ENCODE measurements at regions not wholly inside any gene's neighbourhood (a gene's known extent, or its start where the extent isn't known, plus 50 kb on each side); places are given as distances from the start of the nearest gene placed in this dataset.

DNA sequence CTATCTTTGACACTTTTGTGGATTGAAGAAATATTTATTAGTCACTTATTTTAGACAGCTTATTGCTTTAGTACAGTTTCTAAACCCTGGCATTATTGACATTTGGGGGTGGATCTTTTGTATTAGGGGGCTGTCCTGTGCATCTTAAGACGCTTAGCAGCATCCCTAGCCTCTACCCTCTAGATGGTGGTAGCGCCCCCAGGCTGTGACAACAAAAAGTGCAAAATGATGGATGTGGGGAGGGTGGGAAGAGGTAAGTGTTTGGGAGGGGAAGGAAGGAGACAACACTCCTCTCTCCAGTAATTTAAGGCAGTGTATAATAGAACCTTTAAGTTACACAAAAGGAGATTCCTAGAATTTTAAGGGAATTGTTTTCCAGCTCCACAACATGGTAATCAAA, 1210.6 kb downstream of the C4orf33 start:
- H4K20me1 ChIP-seq (replicated peaks; ENCODE audit: control insufficient read depth, insufficient read depth, low read length): no peaks in the 10 kb centered on the region
- WGBS (ENCODE audit: insufficient coverage, low coverage, missing lambda C conversion rate): 0% methylated on average over 2 of the region's 2 CpGs
- ChIA-PET POLR2A (no interaction called here), CTCF (ENCODE audit: low intra/inter-chr PET ratio) (no interaction called here)
- intact Hi-C loops (cut with micrococcal nuclease) (no loop called here), in situ Hi-C loops (cut with MboI) (no loop called here)
- no peak overlapping the region for H3K9ac ChIP-seq (ENCODE audit: insufficient read depth in 1 of 2, low read depth in 2 of 2, low read length in 2 of 2)
- no peaks in the 10 kb centered on the region for H3K27me3 ChIP-seq (ENCODE audit: control insufficient read depth in 2 of 2, insufficient read depth in 2 of 2, low read length in 2 of 2)
- ATAC-seq (no peak), FAIRE-seq (no peak), DNase-seq (ENCODE audit: extremely low read depth in 1 of 4, low spot score in 3 of 4) (no peak)
- TF ChIP-seq, protein P1, sequence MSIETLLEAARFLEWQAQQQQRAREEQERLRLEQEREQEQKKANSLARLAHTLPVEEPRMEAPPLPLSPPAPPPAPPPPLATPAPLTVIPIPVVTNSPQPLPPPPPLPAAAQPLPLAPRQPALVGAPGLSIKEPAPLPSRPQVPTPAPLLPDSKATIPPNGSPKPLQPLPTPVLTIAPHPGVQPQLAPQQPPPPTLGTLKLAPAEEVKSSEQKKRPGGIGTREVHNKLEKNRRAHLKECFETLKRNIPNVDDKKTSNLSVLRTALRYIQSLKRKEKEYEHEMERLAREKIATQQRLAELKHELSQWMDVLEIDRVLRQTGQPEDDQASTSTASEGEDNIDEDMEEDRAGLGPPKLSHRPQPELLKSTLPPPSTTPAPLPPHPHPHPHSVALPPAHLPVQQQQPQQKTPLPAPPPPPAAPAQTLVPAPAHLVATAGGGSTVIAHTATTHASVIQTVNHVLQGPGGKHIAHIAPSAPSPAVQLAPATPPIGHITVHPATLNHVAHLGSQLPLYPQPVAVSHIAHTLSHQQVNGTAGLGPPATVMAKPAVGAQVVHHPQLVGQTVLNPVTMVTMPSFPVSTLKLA (conservative IDR thresholded peaks at IDR 0.05): no peak
- TF ChIP-seq XRCC4 (IDR thresholded peaks at IDR 0.05; ENCODE audit: extremely low read depth, insufficient read depth, insufficient read length) (no peak), RAD21 (CRISPR knock-in tag; conservative IDR thresholded peaks at IDR 0.05 in 1 of 2, IDR thresholded peaks at IDR 0.05 in 1 of 2) (no peak), FIP1L1 (IDR thresholded peaks at IDR 0.05; ENCODE audit: low read depth, low read length, poor library complexity, severe bottlenecking) (no peak), TRIM28 (IDR thresholded peaks at IDR 0.05) (no peak), EWSR1 (IDR thresholded peaks at IDR 0.05; ENCODE audit: borderline replicate concordance, low read depth, partially characterized antibody) (no peak), MXI1 (IDR thresholded peaks at IDR 0.05; ENCODE audit: low read depth, low read length) (no peak), ZNF3 (CRISPR knock-in tag; IDR thresholded peaks at IDR 0.05) (no peak), XRCC5 (IDR thresholded peaks at IDR 0.05; ENCODE audit: low read depth, low read length) (no peak), ID3 (CRISPR knock-in tag; IDR thresholded peaks at IDR 0.05) (no peak), ID3 (tag; IDR thresholded peaks at IDR 0.05) (no peak), ZNF280A (IDR thresholded peaks at IDR 0.05; ENCODE audit: low read depth, partially characterized antibody) (no peak), POLR2G (IDR thresholded peaks at IDR 0.05; ENCODE audit: low read depth, low read length) (no peak), HBP1 (CRISPR knock-in tag; IDR thresholded peaks at IDR 0.05) (no peak), ARHGAP35 (IDR thresholded peaks at IDR 0.05; ENCODE audit: partially characterized antibody) (no peak), HDAC8 (tag; IDR thresholded peaks at IDR 0.05) (no peak), CREB3 (tag; conservative IDR thresholded peaks at IDR 0.05; ENCODE audit: low read depth) (no peak), HLTF (IDR thresholded peaks at IDR 0.05) (no peak)
- H3K4me2 ChIP-seq (ENCODE audit: insufficient read depth, low read length): no peak overlapping the region
- no peaks in the 10 kb centered on the region for H3K9me1 ChIP-seq (ENCODE audit: control insufficient read depth, insufficient read depth, low read length)
- no peaks in the 10 kb centered on the region for H3K4me1 ChIP-seq (replicated peaks in 1 of 2; ENCODE audit: control insufficient read depth in 2 of 2, insufficient read depth in 2 of 2, low read length in 2 of 2)
- H3K9me3 ChIP-seq (replicated peaks; ENCODE audit: control insufficient read depth, insufficient read depth, low read depth, low read length): no peaks in the 10 kb centered on the region
- H3K79me2 ChIP-seq (ENCODE audit: control insufficient read depth, insufficient read depth, low read length): no peaks in the 10 kb centered on the region
- no peaks in the 10 kb centered on the region for H3K36me3 ChIP-seq (ENCODE audit: control insufficient read depth, insufficient read depth, low read length)
- H2AFZ ChIP-seq (ENCODE audit: low read depth, low read length): no peak overlapping the region
- BruUV-seq (replicated peaks): no TSS peak
- H3K4me3 ChIP-seq: no peak overlapping the region
- no peak overlapping the region for H3K27ac ChIP-seq (ENCODE audit: extremely low read depth, low read depth, low read length)
